ENCODE measurements at regions not wholly inside any gene's neighbourhood (a gene's known extent, or its start where the extent isn't known, plus 50 kb on each side); places are given as distances from the start of the nearest gene placed in this dataset.

GRCh38 chr3:152891678-152892077 lies 56.7 kb downstream of the P2RY1 start:
- Histone ChIP-seq H3K4me1 (no peaks in the 10 kb centered on the region), H3K4me3 (no peak overlapping the region), H3K27ac (no peak overlapping the region), H3K27me3 (no peaks in the 10 kb centered on the region), H3K36me3 (no peaks in the 10 kb centered on the region), H3K9me3 (peaks cover 0 to 4% (median 0%) of the 10 kb centered on the region in 4 donors)
- TF ChIP-seq CTCF (IDR thresholded peaks at IDR 0.05) (no peak), POLR2A (IDR thresholded peaks at IDR 0.05) (no peak), POLR2AphosphoS5 (IDR thresholded peaks at IDR 0.05) (no peak), EP300 (IDR thresholded peaks at IDR 0.05) (no peak)
- intact Hi-C loops (cut with DNase I; ENCODE audit: low total_unique reads) = no loop called here
- WGBS, 5 donors = 67 to 80% (median 80%) methylated on average over 1 of the region's 1 CpG
- DNase-seq = no peak

- Histone ChIP-seq H3K27me3 (no peaks in the 10 kb centered on the region), H3K9me3 (peaks cover 0 to 4% (median 0%) of the 10 kb centered on the region in 4 donors), H3K4me3 (no peak overlapping the region), H3K27ac (no peak overlapping the region), H3K36me3 (no peaks in the 10 kb centered on the region), H3K4me1 (no peaks in the 10 kb centered on the region)
- no peak for DNase-seq
- intact Hi-C loops (cut with DNase I; ENCODE audit: low total_unique reads) = no loop called here
- TF ChIP-seq EP300 (IDR thresholded peaks at IDR 0.05) (no peak), CTCF (IDR thresholded peaks at IDR 0.05) (no peak), POLR2AphosphoS5 (IDR thresholded peaks at IDR 0.05) (no peak), POLR2A (IDR thresholded peaks at IDR 0.05) (no peak)
These were observed 57.5 kb downstream of the P2RY1 start for GRCh38 chr3:152892446-152892845.

DNA sequence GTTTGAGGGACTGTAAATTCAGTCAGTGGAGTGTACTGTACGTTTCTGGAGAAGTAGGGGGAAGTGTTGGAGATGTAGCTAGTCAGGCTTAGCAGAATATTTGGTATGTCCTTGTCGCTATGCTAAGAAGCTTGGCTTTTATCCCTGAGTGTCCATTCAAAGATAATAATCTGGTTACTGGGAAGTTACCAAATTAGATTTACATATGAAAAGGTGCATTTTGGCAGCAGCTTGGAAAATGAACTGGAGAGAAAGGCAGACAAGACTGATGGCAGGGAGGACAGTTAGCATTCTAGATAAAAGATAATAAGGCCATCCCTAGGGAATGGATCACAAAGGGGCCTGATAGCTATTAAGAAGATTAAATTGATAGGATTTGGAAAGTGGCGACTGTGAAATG lies 58.7 kb downstream of the P2RY1 start:
- H3K9me3 ChIP-seq = peaks cover 0 to 4% (median 0%) of the 10 kb centered on the region in 4 donors
- TF ChIP-seq POLR2A (IDR thresholded peaks at IDR 0.05) (no peak), POLR2AphosphoS5 (IDR thresholded peaks at IDR 0.05) (no peak), EP300 (IDR thresholded peaks at IDR 0.05) (no peak), CTCF (IDR thresholded peaks at IDR 0.05) (no peak)
- H3K27ac ChIP-seq = no peak overlapping the region
- intact Hi-C loops (cut with DNase I; ENCODE audit: low total_unique reads) = no loop called here
- H3K4me3 ChIP-seq = no peak overlapping the region
- 51 to 79% (median 61%) methylated on average over 3 of the region's 3 CpGs for WGBS, 5 donors
- DNase-seq = no peak
- H3K36me3 ChIP-seq = no peaks in the 10 kb centered on the region
- no peaks in the 10 kb centered on the region for H3K4me1 ChIP-seq
- no peaks in the 10 kb centered on the region for H3K27me3 ChIP-seq

GRCh38 chr3:152899306-152899705 lies 64.4 kb downstream of the P2RY1 start:
- Histone ChIP-seq H3K4me3 (no peak overlapping the region), H3K4me1 (no peaks in the 10 kb centered on the region), H3K36me3 (no peaks in the 10 kb centered on the region), H3K27me3 (no peaks in the 10 kb centered on the region), H3K9me3 (no peaks in the 10 kb centered on the region), H3K27ac (no peak overlapping the region)
- intact Hi-C loops (cut with DNase I; ENCODE audit: low total_unique reads) = no loop called here
- TF ChIP-seq POLR2A (IDR thresholded peaks at IDR 0.05) (no peak), CTCF (IDR thresholded peaks at IDR 0.05) (no peak), EP300 (IDR thresholded peaks at IDR 0.05) (no peak), POLR2AphosphoS5 (IDR thresholded peaks at IDR 0.05) (no peak)
- DNase-seq = no peak
- WGBS, 5 donors = 66 to 82% (median 75%) methylated on average over 2 of the region's 2 CpGs
